HL-60 (cell line): ENCODE measurements at regions not wholly inside any gene's neighbourhood (a gene's known extent, or its start where the extent isn't known, plus 50 kb on each side); places are given as distances from the start of the nearest gene placed in this dataset.

ENCODE experiments used
- TF ChIP-seq, protein P1 (sequence below): IDR thresholded peaks from one replicate; pipeline ENCODE4 v1.5.1; 2011; ENCODE audit warnings: low read length, control low read depth, inconsistent platforms; ENCODE audit not compliant: insufficient read depth
- TF ChIP-seq, protein P2 (sequence below): IDR thresholded peaks from 2 replicates; pipeline ENCODE4 v1.6.1; 2012; ENCODE audit warnings: low read depth; ENCODE audit not compliant: insufficient replicate concordance

DNA sequence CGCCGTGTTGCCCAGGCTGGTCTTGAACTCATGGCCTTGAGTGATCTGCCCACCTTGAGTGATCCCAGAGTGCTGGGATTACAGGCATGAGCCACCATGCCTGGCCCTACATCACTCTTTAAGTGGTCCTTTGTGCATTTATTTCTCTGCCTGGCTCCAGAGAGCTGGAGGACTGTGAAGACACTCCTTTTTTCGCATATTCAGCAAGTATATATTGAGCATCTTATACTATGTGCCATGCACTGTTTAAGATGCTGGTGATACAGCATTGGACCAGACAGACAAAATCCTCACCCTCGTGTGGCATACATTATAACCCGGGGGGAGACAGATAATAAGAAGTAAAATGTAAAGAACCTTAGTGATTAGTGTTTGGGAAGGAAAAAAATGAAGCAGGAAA is 66.8 kb upstream of the NPAS1 start:
- TF ChIP-seq, protein P1, sequence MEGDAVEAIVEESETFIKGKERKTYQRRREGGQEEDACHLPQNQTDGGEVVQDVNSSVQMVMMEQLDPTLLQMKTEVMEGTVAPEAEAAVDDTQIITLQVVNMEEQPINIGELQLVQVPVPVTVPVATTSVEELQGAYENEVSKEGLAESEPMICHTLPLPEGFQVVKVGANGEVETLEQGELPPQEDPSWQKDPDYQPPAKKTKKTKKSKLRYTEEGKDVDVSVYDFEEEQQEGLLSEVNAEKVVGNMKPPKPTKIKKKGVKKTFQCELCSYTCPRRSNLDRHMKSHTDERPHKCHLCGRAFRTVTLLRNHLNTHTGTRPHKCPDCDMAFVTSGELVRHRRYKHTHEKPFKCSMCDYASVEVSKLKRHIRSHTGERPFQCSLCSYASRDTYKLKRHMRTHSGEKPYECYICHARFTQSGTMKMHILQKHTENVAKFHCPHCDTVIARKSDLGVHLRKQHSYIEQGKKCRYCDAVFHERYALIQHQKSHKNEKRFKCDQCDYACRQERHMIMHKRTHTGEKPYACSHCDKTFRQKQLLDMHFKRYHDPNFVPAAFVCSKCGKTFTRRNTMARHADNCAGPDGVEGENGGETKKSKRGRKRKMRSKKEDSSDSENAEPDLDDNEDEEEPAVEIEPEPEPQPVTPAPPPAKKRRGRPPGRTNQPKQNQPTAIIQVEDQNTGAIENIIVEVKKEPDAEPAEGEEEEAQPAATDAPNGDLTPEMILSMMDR, result no peak
- TF ChIP-seq, protein P2, sequence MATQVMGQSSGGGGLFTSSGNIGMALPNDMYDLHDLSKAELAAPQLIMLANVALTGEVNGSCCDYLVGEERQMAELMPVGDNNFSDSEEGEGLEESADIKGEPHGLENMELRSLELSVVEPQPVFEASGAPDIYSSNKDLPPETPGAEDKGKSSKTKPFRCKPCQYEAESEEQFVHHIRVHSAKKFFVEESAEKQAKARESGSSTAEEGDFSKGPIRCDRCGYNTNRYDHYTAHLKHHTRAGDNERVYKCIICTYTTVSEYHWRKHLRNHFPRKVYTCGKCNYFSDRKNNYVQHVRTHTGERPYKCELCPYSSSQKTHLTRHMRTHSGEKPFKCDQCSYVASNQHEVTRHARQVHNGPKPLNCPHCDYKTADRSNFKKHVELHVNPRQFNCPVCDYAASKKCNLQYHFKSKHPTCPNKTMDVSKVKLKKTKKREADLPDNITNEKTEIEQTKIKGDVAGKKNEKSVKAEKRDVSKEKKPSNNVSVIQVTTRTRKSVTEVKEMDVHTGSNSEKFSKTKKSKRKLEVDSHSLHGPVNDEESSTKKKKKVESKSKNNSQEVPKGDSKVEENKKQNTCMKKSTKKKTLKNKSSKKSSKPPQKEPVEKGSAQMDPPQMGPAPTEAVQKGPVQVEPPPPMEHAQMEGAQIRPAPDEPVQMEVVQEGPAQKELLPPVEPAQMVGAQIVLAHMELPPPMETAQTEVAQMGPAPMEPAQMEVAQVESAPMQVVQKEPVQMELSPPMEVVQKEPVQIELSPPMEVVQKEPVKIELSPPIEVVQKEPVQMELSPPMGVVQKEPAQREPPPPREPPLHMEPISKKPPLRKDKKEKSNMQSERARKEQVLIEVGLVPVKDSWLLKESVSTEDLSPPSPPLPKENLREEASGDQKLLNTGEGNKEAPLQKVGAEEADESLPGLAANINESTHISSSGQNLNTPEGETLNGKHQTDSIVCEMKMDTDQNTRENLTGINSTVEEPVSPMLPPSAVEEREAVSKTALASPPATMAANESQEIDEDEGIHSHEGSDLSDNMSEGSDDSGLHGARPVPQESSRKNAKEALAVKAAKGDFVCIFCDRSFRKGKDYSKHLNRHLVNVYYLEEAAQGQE, result no peak
